Bronchial epithelial cell (primary cell): ENCODE measurements at regions not wholly inside any gene's neighbourhood (a gene's known extent, or its start where the extent isn't known, plus 50 kb on each side); places are given as distances from the start of the nearest gene placed in this dataset.

Experiments
- DNase-seq: peaks from one replicate; pipeline ENCODE4 v3.0.0-alpha.2; 2010; ENCODE audit warnings: low read depth
- FAIRE-seq: peaks from 2 replicates; lab custom pipeline; 2011; peaks lifted over from hg19 to GRCh38; lab: Jason Lieb, UNC
- H3K27me3 ChIP-seq: 2 replicates; pipeline ENCODE4 v1.5.1; 2011; ENCODE audit warnings: low read length; ENCODE audit not compliant: control insufficient read depth, insufficient read depth
- H3K36me3 ChIP-seq: 2 replicates; pipeline ENCODE4 v1.5.1; 2011; ENCODE audit warnings: low read length; ENCODE audit not compliant: control insufficient read depth, insufficient read depth
- H3K4me3 ChIP-seq: 2 replicates; pipeline ENCODE4 v1.5.1; 2011; ENCODE audit warnings: mild to moderate bottlenecking, low read depth, low read length, control low read depth
- CTCF ChIP-seq: IDR thresholded peaks from 2 replicates; pipeline ENCODE4 v1.5.1; 2011; ENCODE audit warnings: mild to moderate bottlenecking, moderate library complexity, low read length, control low read depth, inconsistent platforms; ENCODE audit not compliant: insufficient read depth, severe bottlenecking

GRCh38 chr13:30840515-30840914, 65.6 kb upstream of the MEDAG start:
- DNase-seq (no peak), FAIRE-seq (no peak)
- Histone ChIP-seq H3K4me3 (no peak overlapping the region), H3K27me3 (no peaks in the 10 kb centered on the region), H3K36me3 (no peaks in the 10 kb centered on the region)
- TF ChIP-seq CTCF, result no peak

GRCh38 chr13:30841154-30841553, 64.9 kb upstream of the MEDAG start:
- H3K4me3 ChIP-seq, result no peak overlapping the region
- no peak for DNase-seq
- H3K27me3 ChIP-seq, result no peaks in the 10 kb centered on the region
- H3K36me3 ChIP-seq, result no peaks in the 10 kb centered on the region
- no peak for TF ChIP-seq CTCF
- no peak for FAIRE-seq

DNA sequence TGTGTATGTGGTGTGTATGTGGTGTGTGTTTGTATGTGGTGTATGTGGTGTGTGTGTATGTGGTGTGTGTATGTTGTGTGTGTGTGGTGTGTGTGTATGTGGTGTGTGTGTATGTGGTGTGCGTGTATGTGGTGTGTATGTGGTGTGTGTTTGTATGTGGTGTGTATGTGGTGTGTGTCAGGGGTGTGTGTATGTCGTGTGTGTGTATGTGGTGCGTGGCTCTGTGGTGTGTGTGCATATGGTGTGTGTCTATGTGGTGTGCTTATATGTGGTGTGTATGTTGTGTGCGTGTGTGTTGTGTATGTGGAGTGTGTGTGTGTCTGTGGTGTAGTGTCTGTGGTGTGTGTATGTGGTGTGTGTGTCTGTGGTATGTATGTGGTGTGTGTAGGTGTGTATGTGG, 62.5 kb upstream of the MEDAG start:
- FAIRE-seq (peak; percentile 100), DNase-seq (no peak)
- Histone ChIP-seq H3K27me3 (no peaks in the 10 kb centered on the region), H3K36me3 (no peaks in the 10 kb centered on the region), H3K4me3 (no peak overlapping the region)
- TF ChIP-seq CTCF, result no peak

GRCh38 chr13:30844548-30845296, 61.3 kb upstream of the MEDAG start:
- FAIRE-seq (peak; percentile 100), DNase-seq (no peak)
- no peak overlapping the region for H3K4me3 ChIP-seq
- TF ChIP-seq CTCF, result no peak
- H3K36me3 ChIP-seq, result no peaks in the 10 kb centered on the region
- H3K27me3 ChIP-seq, result no peaks in the 10 kb centered on the region

GRCh38 chr13:30845297-30846214, 60.5 kb upstream of the MEDAG start:
- no peak for TF ChIP-seq CTCF
- Histone ChIP-seq H3K27me3 (no peaks in the 10 kb centered on the region), H3K36me3 (no peaks in the 10 kb centered on the region), H3K4me3 (no peak overlapping the region)
- no peak for FAIRE-seq
- no peak for DNase-seq
